Neutrophil (primary cell): ENCODE measurements at regions not wholly inside any gene's neighbourhood (a gene's known extent, or its start where the extent isn't known, plus 50 kb on each side); places are given as distances from the start of the nearest gene placed in this dataset.

ENCODE experiments used
- H3K27ac ChIP-seq: fragments of 200-600 bp; sonication (generic); 2 replicates; pipeline ENCODE4 v1.5.1; 2016; ENCODE audit warnings: mild to moderate bottlenecking, moderate library complexity
- H3K27me3 ChIP-seq: fragments of 200-600 bp; sonication (generic); 2 replicates; pipeline ENCODE4 v1.6.0; 2016; ENCODE audit warnings: mild to moderate bottlenecking
- H3K36me3 ChIP-seq: fragments of 200-600 bp; sonication (generic); 2 replicates; pipeline ENCODE4 v1.5.1; 2017
- H3K4me1 ChIP-seq, 2 experiments: fragments of 200-600 bp in 1 of 2; sonication (generic) in 1 of 2; 1 replicate in 1 of 2; 2 replicates in 1 of 2; pipeline versions ENCODE4 v1.5.1 to v1.6.1; 2013 to 2016; ENCODE audit warnings: low read depth in 1 of 2, low read length in 1 of 2, mild to moderate bottlenecking in 1 of 2, moderate library complexity in 1 of 2; ENCODE audit not compliant: control insufficient read depth in 1 of 2, insufficient read depth in 1 of 2
- H3K4me3 ChIP-seq, 2 experiments: fragments of 200-600 bp in 1 of 2; sonication (generic) in 1 of 2; 1 replicate in 1 of 2; 2 replicates in 1 of 2; pipeline ENCODE4 v1.5.1; 2013 to 2016; ENCODE audit warnings: low read depth in 1 of 2, low read length in 1 of 2, mild to moderate bottlenecking in 1 of 2, moderate library complexity in 1 of 2
- H3K9me3 ChIP-seq: fragments of 200-600 bp; sonication (generic); 2 replicates; pipeline ENCODE4 v1.5.1; 2016
- CTCF ChIP-seq: fragments of 200-600 bp; sonication (generic); IDR thresholded peaks from 2 replicates; pipeline ENCODE4 v1.5.1; 2016; ENCODE audit warnings: antibody characterized with exemption

- H3K4me1 ChIP-seq = no peaks in the 10 kb centered on the region
- H3K36me3 ChIP-seq = no peaks in the 10 kb centered on the region
- H3K9me3 ChIP-seq = no peaks in the 10 kb centered on the region
- no peak overlapping the region for H3K27ac ChIP-seq
- no peak overlapping the region for H3K4me3 ChIP-seq
- H3K27me3 ChIP-seq = no peaks in the 10 kb centered on the region
- no peak for TF ChIP-seq CTCF
Observed at GRCh38 chr14:98822917-98823316, 449.1 kb downstream of the BCL11B start.

- H3K27ac ChIP-seq = no peak overlapping the region
- H3K9me3 ChIP-seq = no peaks in the 10 kb centered on the region
- no peaks in the 10 kb centered on the region for H3K4me1 ChIP-seq
- no peaks in the 10 kb centered on the region for H3K36me3 ChIP-seq
- no peak overlapping the region for H3K4me3 ChIP-seq
- no peaks in the 10 kb centered on the region for H3K27me3 ChIP-seq
- no peak for TF ChIP-seq CTCF
Observed at GRCh38 chr14:98826618-98827017, 445.4 kb downstream of the BCL11B start.

GRCh38 chr14:98834119-98834518, 437.9 kb downstream of the BCL11B start:
- H3K4me3 ChIP-seq = no peak overlapping the region
- H3K27ac ChIP-seq = no peak overlapping the region
- no peak for TF ChIP-seq CTCF
- no peaks in the 10 kb centered on the region for H3K27me3 ChIP-seq
- H3K4me1 ChIP-seq = no peaks in the 10 kb centered on the region
- no peaks in the 10 kb centered on the region for H3K36me3 ChIP-seq
- H3K9me3 ChIP-seq = no peaks in the 10 kb centered on the region

- no peak for TF ChIP-seq CTCF
- no peaks in the 10 kb centered on the region for H3K4me1 ChIP-seq
- no peak overlapping the region for H3K27ac ChIP-seq
- no peaks in the 10 kb centered on the region for H3K9me3 ChIP-seq
- no peak overlapping the region for H3K4me3 ChIP-seq
- no peaks in the 10 kb centered on the region for H3K36me3 ChIP-seq
- H3K27me3 ChIP-seq = no peaks in the 10 kb centered on the region
Observed at GRCh38 chr14:98835051-98835824, 436.8 kb downstream of the BCL11B start.

GRCh38 chr14:98835825-98836100, 436.2 kb downstream of the BCL11B start:
- Histone ChIP-seq H3K36me3 (no peaks in the 10 kb centered on the region), H3K27me3 (no peaks in the 10 kb centered on the region), H3K4me3 (no peak overlapping the region), H3K9me3 (no peaks in the 10 kb centered on the region), H3K4me1 (no peaks in the 10 kb centered on the region), H3K27ac (no peak overlapping the region)
- no peak for TF ChIP-seq CTCF
